SH-SY5Y (cell line): ENCODE measurements at regions not wholly inside any gene's neighbourhood (a gene's known extent, or its start where the extent isn't known, plus 50 kb on each side); places are given as distances from the start of the nearest gene placed in this dataset.

Experiments
- GATA2 ChIP-seq: IDR thresholded peaks from 2 replicates; pipeline ENCODE4 v1.6.1; 2011; ENCODE audit warnings: mild to moderate bottlenecking, low read depth, low read length
- GATA3 ChIP-seq: IDR thresholded peaks from 2 replicates; pipeline ENCODE4 v1.6.1; 2011; ENCODE audit warnings: low read depth, mild to moderate bottlenecking, low read length, moderate library complexity

DNA sequence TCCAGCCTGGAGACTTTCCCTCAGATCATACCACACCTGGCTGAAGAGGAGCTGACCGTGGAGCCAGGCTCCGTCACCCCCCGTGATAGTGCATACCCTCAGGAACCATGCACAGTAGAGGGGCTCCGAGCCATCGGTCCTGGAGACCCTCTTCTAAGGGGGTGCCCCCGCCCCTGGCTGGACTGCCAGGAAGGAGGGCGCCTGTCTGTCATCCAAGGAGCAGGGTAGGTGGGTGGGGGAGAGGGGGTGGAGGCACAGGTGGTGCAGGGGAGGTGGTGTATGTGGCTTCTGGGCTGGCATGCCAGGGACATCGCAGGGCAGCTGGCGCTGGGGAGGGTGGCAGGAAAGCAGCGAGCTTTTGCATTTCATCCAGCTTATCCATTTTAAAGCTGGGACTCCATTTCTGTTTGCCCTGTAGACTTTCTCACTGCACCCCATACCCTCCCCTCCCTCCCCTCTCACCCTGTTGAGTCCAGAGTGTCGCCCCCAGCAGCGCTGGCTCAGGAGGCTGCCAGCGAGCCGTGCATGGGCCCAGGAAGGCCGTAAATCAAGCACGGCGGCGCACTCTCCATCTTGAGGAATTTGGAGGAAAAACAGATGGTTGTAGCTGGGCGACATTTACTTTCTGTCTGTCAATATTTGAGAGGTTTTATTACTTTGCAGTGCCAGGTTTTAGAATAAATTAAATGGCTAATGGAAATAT is 56.2 kb upstream of the HS6ST1 start:
- no peak for TF ChIP-seq GATA2
- no peak for TF ChIP-seq GATA3
